Activated CD8-positive, alpha-beta memory T cell treated with anti-CD3 and anti-CD28 coated beads, Interleukin-2, amount 50 U/mL, for 24 hours (primary cell): ENCODE measurements at regions not wholly inside any gene's neighbourhood (a gene's known extent, or its start where the extent isn't known, plus 50 kb on each side); places are given as distances from the start of the nearest gene placed in this dataset.

Experiments used
- DNase-seq: peaks from one replicate; pipeline ENCODE4 v3.0.0-alpha.2; 2020; ENCODE audit errors: extremely low read depth

GRCh38 chr2:217749008-217749407 lies 253.8 kb downstream of the TNS1 start:
- no peak for DNase-seq

- DNase-seq, result no peak
Measured at GRCh38 chr2:217746808-217747207, 256.0 kb downstream of the TNS1 start.

DNA sequence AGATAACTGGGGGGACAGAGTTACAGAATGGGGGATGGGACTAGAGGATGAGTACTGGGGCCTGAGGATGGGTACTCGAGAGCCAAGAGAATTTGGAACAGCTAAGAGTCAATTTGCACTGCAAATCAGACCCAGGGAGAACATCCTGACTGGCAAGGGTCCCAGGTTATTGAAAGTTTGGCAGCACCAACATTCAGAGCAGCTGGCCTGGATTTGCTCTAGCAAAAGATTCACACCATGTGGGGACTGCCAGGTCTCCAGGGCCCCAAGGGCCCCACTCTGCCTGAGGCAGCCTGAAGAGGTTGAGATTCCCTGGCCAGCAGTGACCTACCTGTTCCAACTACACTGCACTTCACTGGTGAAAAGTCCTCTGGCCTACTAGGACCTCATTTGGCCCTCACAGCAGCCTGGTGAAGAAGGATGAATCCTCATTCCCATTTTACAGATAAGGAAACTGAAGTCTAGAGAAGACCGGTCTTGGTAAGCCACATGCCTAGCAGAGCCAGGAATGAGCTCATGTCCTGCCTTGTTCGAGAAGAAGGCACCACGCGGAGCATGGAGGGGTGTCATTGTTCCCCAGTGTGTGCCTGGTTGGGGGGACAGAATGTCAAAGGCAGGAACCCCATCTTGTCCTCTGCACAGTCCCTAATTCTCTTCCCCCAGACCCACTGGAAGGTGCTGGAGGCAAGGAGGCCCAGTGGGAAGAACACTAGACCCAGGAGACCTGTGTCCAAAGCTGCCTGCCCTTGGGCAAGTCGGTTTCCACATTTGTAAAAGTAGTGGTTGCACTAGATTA lies 258.6 kb downstream of the TNS1 start:
- DNase-seq, result no peak

GRCh38 chr2:217743407-217743806 lies 259.4 kb downstream of the TNS1 start:
- no peak for DNase-seq

DNA sequence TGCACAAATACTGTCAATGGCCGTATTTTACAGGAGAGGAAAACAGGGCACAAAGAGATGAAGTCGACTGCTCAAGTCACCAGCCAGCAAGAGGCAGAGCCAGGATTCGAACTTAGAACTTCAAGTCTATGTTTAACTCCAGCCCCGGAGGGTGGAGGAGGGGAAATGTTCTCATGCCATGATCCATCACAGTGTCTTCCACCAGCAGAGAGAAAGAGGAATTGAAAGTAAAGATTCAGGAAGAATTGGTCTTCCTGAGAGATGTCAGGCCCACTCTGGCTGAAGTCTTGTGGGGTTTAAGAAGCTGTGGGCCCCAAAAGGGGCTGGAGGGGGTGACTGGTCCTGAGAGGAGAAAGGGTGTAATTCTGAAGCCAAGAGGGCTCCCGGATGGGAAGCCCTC lies 260.0 kb downstream of the TNS1 start:
- no peak for DNase-seq

DNA sequence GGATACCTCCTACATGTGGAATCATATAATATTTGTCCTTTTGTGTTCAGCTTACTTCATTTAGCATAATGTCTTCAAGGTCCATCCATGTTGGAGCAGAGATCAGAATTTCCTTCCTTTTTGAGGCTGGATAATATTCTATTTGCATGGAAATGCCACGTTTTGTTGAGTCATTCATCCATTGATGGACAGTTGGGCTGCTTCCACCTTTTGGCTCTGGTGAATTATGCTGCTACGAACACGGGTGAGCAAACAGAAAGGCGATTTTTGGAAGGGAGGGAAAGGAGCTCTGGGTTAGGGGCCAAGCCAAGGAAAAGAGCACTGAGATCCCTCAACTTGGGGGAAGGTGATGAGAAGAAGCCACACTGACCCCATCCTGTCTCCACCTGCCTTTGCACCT lies 260.5 kb downstream of the TNS1 start:
- DNase-seq, result no peak

DNA sequence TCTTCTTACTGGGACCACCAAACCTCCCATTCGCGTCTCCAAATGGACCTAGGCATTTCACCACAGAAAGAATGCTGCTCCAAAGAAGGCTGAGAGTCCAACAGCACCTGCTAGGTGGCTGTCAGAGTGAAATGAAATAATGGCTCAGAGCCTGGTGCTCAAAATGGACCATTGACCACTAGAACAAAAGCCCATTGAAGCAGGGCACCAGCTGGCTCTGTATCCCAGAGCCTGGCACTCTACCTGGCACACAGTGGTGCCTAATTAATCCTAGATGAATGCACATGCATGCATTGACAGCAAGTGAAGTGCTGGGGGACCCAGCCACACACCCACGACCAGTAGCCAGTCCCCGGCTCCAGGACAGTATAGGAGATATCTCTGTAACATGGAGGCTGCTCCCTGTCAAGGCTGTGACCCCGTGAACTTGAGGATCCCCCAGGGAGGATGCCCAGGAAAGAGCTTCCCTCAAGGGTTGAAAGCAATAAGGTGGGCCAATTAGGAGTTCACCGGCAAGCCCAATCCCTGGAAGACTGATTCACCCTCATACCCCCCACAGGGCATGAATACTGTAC lies 261.3 kb downstream of the TNS1 start:
- DNase-seq, result no peak

- no peak for DNase-seq
Measured at GRCh38 chr2:217740756-217741155, 262.0 kb downstream of the TNS1 start.

DNA sequence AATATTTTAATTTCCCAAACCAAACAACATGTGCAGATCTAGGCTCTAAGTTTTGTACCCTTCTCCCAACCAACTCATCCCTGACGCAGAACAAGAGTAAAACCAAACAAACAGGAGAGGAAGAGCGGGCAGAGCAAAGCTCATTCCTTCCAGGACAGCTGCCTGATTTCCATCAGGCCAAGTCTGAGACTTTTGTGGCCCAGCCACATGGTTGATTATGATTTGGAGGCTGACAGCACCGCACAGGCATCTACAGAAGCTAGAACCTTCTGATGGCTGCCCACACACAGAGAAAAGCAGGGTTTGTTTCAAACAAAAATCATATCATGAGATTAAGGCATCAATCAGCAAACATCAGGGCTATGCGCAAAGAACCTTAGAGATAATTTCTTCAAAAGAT lies 262.6 kb downstream of the TNS1 start:
- DNase-seq, result no peak

DNA sequence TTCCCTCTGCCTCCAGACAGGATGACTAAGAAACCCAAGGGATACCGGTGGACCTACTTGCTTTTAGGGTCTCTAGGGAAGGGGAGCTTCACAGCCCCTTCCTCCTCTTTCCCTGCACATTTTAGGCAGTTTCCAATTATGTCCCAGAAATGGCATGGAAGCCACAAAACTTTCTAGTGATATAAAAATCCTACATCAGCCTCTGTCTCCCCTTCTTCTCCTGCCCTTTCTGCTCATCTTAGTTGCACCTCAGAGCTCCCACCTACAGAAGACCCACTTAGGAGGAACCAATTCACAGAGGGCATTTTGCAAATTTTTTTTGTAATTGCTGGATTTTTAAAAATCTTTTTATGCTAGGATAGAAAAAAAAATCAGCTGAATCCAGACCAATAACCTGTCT lies 263.1 kb downstream of the TNS1 start:
- DNase-seq, result no peak

DNA sequence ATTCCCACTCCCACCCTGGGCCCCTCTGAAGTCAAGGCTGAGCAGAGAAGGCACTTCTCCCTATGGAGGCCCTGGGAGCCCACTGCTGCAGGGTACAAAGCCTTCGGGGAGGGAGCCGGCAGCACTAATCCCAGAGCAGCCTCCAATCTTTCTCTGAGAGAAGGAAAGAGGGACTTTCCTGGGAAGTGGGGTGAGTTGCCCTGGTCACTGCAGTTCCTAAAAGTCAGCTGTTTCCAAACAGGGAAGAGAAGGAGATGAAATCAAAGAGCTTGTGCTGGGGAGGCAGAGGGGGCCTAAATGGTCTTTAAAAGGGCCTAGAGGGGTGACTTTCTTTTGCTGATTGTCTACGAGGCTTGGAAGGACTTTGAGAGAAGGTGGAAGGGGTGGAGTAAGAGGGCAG lies 264.7 kb downstream of the TNS1 start:
- DNase-seq, result no peak

GRCh38 chr2:217736776-217737550 lies 265.8 kb downstream of the TNS1 start:
- no peak for DNase-seq

- DNase-seq, result no peak
Measured at GRCh38 chr2:217735899-217736298, 266.9 kb downstream of the TNS1 start.

GRCh38 chr2:217735034-217735433 lies 267.8 kb downstream of the TNS1 start:
- DNase-seq, result no peak

GRCh38 chr2:217733461-217733860 lies 269.3 kb downstream of the TNS1 start:
- no peak for DNase-seq

GRCh38 chr2:217732992-217733391 lies 269.8 kb downstream of the TNS1 start:
- DNase-seq, result no peak

DNA sequence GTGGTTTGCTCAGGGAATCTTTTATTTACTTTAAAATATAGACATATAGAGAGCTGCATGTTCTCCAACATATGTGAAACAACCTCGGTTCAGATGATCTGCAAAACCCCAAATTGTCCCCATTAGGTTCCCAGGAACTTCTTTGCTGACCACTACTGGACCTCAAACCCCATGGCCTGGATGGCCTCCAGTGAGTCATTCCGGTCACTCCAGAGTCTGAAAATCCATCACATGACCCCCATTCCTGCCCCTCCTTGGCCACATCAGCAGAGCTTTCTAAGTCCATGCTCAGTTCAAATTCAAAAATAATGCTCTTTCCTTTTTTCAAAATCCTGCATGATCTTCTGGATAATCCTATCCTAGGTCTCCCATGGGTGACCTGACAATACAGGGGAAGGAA lies 271.0 kb downstream of the TNS1 start:
- no peak for DNase-seq

- DNase-seq, result no peak
Measured at GRCh38 chr2:217729421-217730053, 273.3 kb downstream of the TNS1 start.

- no peak for DNase-seq
Measured at GRCh38 chr2:217727801-217728200, 275.0 kb downstream of the TNS1 start.

DNA sequence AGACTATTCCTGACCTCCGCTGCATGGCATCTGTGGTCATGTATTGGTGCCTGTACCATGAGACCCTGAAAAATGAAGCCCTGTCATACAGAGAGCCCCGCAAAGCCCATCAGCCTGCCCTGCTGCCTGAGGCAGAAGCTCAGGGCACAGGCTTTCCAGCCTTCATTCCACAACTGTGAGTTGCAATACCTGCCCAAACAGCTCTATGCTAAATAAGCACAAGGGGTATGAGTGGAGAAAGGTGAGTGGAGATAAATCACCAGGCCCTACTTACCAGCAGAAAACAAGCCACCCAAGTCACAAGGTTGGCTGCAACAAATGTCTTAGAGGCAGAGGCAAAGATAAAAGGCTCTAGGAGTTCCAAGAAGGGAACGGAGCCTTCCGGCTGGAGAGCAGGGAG lies 277.4 kb downstream of the TNS1 start:
- no peak for DNase-seq

GRCh38 chr2:217724471-217724870 lies 278.3 kb downstream of the TNS1 start:
- no peak for DNase-seq

GRCh38 chr2:217723981-217724380 lies 278.8 kb downstream of the TNS1 start:
- DNase-seq, result no peak
